Embryonic facial prominence (tissue), 1 donor: ENCODE measurements at regions not wholly inside any gene's neighbourhood (a gene's known extent, or its start where the extent isn't known, plus 50 kb on each side); places are given as distances from the start of the nearest gene placed in this dataset.
"Not testable (repeated sequence)": the region's sequence is repeated elsewhere in the genome, so short reads cannot be mapped to it uniquely, and the experiment has no call there.

Source experiments
- DNase-seq: peaks from one replicate; pipeline ENCODE4 v3.0.0-alpha.2; 2016; ENCODE audit errors: extremely low spot score

DNA sequence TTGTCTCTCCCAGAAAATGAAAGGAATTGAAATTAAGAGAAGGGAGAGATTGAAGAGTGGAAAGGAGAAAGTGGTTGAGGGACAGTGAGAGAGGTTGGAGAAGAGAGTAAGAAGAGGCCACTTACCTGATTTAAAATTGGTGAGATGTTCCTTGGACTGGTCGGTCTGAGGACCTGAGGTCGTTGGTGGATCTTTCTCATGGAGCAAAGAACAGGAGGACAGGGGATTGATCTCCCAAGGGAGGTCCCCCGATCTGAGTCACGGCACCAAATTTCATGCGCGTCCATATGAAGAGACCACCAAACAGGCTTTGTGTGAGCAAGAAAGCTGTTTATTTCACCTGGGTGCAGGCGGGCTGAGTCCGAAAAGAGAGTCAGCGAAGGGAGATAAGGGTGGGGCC is 415.7 kb upstream of the EPHA7 start:
- DNase-seq = not testable (repeated sequence)

- DNase-seq = not testable (repeated sequence)
Measured at GRCh38 chr6:93833326-93833725, 414.0 kb upstream of the EPHA7 start.

GRCh38 chr6:93829757-93830156 is 410.4 kb upstream of the EPHA7 start:
- DNase-seq = not testable (repeated sequence)

GRCh38 chr6:93829009-93829408 is 409.6 kb upstream of the EPHA7 start:
- no peak for DNase-seq

DNA sequence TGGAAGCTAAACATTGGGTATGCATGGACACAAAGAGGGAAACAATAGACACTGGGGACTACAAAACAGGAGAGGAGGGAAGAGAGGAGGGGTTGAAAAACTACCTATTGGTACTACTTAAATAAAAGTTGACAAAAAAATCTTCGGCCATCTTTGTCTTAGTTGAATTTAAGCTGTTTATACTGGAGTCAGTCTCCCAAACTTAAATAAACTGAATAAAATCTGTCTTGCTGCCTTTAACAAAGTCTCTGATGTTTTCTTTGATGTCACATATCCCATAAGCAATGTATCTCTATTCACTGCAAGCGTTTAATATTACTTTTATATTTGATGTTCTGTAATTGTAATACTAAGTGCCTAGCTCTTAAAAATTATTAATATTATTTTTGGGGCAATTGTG is 409.2 kb upstream of the EPHA7 start:
- DNase-seq = no peak

DNA sequence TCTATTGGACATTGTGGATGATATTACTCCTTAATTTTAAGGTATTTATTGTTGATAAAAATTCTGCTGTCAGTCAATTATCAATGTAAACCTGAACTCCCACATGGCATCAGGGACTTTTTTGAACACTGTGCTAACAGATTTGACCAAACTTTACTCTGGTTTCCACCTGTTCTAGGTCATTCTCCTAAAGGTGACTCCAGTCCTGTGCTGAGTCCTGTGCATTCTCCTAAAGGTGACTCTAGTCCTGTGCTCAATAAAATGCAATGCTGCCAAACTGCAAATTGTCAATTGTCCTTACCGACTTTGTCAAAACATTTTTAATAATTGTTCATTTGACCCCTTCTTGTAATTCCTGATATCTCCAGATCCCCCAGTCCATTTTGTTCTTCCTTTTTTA is 408.4 kb upstream of the EPHA7 start:
- DNase-seq = no peak

GRCh38 chr6:93825950-93826349 is 406.6 kb upstream of the EPHA7 start:
- no peak for DNase-seq

GRCh38 chr6:93823489-93823888 is 404.1 kb upstream of the EPHA7 start:
- DNase-seq = no peak

GRCh38 chr6:93822434-93823265 is 403.3 kb upstream of the EPHA7 start:
- no peak for DNase-seq

- no peak for DNase-seq
Measured at GRCh38 chr6:93821953-93822352, 402.6 kb upstream of the EPHA7 start.

- DNase-seq = no peak
Measured at GRCh38 chr6:93820465-93821082, 401.2 kb upstream of the EPHA7 start.

DNA sequence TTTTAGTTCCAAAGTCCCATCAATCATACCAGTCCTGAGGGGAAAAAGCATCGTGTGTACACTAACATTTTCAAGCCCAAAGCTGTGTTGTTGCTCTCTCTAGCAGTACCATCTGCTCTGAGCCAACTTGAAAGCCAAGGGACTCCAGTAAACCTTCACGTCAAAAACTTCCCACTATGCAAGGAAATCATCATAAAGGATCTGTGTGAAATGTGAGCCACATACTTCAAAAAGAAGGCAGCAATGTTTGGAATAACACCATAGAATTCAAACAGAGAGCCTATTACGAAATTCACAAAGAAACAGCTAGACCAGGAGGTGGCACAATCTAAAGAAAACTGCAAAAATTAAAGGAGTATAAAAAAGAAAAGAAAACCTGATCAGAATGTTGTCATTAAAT is 399.8 kb upstream of the EPHA7 start:
- no peak for DNase-seq

DNA sequence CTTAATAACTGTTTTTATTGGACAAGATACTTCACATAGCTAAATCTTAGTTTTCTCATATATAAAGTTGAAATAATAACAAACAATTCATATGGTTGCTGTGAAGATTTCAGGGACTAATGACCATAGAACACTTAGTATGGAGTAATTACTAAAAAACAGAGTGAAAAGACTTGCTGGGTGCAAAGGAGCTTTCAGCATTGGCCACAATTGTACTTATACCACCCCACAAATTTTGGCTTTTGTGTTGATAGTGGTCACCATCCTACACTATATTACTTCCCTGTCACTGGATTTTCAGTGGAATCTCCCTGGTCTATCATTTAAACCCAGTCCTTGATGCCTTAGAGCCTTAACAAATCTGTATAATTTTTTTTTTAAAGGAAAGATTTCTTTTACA is 398.6 kb upstream of the EPHA7 start:
- DNase-seq = no peak

DNA sequence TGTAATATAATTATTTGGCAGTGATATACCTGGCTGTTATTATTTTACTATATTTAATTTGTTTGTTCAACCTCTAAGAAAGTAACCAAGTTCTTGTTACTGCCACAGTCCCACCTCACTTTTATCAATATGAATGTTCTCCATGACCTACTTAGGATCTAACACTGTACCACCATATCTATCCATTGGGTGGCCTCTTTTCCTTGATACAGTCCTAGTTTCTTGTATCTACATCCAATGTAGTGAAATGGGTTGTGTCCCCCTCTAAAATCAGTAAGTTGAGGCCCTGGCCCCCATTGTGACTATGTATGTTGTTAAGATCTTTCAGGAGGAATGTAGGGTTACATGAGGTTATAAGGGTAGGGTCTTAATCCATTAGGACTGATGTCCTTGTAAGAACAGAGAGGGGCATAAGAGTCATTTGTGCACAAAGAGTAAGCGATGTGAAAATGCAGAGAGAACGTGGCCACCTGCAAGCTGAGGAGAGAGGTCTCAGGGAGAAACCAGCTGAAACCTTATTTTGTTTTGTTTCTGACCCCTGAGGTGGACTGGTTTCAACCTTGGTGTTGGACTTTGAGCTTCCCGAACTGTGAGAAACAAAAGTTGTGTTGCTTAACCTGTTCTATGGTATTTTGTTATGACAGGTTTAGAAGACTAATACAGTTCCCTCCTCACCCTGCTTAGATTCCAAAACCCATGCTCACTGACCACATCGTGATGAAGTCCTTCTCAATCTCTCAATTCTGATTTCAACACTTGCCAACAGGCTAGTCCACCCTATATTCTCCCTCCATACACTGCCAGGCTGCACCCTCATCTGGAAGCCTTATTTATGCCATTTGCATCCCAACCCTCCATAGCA is 387.3 kb upstream of the EPHA7 start:
- no peak for DNase-seq

GRCh38 chr6:93801101-93801847 is 381.9 kb upstream of the EPHA7 start:
- DNase-seq = no peak

GRCh38 chr6:93799226-93799625 is 379.9 kb upstream of the EPHA7 start:
- no peak for DNase-seq

DNA sequence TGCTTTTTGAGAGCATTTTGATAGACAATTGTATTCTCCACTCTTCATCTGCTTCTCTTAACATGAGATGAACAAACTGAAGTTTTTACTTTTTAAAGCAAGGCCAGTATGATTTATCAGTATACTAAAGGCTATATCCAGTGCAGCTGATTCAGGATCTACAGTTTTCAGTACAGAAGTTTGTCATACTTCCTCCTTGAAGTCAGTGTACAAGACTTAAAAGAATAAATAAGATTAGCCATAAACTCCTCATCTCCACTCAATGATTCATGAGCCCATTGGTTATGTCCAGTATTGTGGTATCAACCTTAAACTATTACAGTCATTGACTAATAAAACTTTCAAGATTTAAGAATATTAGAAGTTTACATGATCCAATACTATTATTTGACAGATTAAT is 374.8 kb upstream of the EPHA7 start:
- DNase-seq = no peak

DNA sequence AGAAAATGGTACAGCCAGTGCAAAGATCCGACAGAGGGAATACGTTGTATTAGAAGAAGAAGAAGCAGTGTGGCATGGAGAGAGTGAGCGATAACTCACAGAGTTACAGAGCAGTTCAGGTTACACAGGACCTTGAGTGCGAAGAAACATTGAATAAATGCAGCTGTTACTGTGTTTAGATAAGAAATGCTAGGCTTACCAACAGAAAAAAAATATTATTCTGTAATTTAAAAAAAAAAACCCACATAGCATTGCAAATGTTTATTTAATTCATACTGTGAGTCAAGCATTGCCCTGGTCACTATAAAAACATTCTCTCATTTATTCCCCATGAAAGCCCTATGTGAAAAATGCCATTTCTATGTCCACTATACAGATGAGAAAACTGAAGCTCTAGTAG is 373.4 kb upstream of the EPHA7 start:
- no peak for DNase-seq

GRCh38 chr6:93790981-93791380 is 371.6 kb upstream of the EPHA7 start:
- no peak for DNase-seq

DNA sequence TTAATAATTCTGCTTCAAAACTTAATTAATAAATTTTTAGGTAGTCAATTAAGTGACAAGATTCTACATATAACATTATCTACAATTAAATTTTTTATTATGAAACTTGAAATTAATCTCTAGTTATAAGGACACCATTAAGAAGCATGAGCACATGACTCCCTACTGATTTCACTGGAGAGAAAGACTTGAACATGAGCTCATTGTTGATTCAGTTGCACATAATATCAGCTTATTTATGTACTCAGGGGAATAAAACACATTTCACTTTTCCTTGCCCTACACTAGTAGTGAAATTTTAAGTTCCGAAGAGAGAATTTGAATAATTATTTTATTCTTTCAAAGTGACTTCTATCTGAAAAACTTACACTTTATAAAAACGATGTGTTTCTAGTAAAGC is 370.2 kb upstream of the EPHA7 start:
- no peak for DNase-seq

- DNase-seq = no peak
Measured at GRCh38 chr6:93787841-93788240, 368.5 kb upstream of the EPHA7 start.
